Dedifferentiated amniotic fluid mesenchymal stem cell (primary cell): ENCODE measurements at regions not wholly inside any gene's neighbourhood (a gene's known extent, or its start where the extent isn't known, plus 50 kb on each side); places are given as distances from the start of the nearest gene placed in this dataset.
"Not testable (repeated sequence)": the region's sequence is repeated elsewhere in the genome, so short reads cannot be mapped to it uniquely, and the experiment has no call there.

Source experiments
- DNase-seq: peaks from one replicate; pipeline ENCODE4 v3.0.0-alpha.2; 2016; ENCODE audit errors: extremely low spot score

GRCh38 chr5:18544421-18544820 is 910.2 kb downstream of the TAF11L14 start:
- DNase-seq, result no peak

GRCh38 chr5:18546591-18546990 is 912.3 kb downstream of the TAF11L14 start:
- DNase-seq, result no peak

- no peak for DNase-seq
These were observed 917.5 kb downstream of the TAF11L14 start for GRCh38 chr5:18551716-18552115.

GRCh38 chr5:18553269-18553668 is 919.0 kb downstream of the TAF11L14 start:
- no peak for DNase-seq

GRCh38 chr5:18560602-18561001 is 926.3 kb downstream of the TAF11L14 start:
- DNase-seq, result no peak

GRCh38 chr5:18563853-18564252 is 929.6 kb downstream of the TAF11L14 start:
- DNase-seq, result no peak

- no peak for DNase-seq
These were observed 932.4 kb downstream of the TAF11L14 start for GRCh38 chr5:18566671-18567070.

GRCh38 chr5:18576586-18576985 is 942.3 kb downstream of the TAF11L14 start:
- DNase-seq, result no peak

- DNase-seq, result no peak
These were observed 966.9 kb downstream of the TAF11L14 start for GRCh38 chr5:18601185-18601584.

- no peak for DNase-seq
These were observed 968.1 kb downstream of the TAF11L14 start for GRCh38 chr5:18602402-18602801.

- no peak for DNase-seq
These were observed 970.9 kb downstream of the TAF11L14 start for GRCh38 chr5:18605186-18605585.

GRCh38 chr5:18607570-18607969 is 973.3 kb downstream of the TAF11L14 start:
- no peak for DNase-seq

GRCh38 chr5:18617191-18617590 is 982.9 kb downstream of the TAF11L14 start:
- not testable (repeated sequence) for DNase-seq

- DNase-seq, result no peak
These were observed 996.3 kb downstream of the TAF11L14 start for GRCh38 chr5:18630458-18631045.

GRCh38 chr5:18652404-18653215 is 1018.4 kb downstream of the TAF11L14 start:
- DNase-seq, result no peak

- no peak for DNase-seq
These were observed 1019.0 kb downstream of the TAF11L14 start for GRCh38 chr5:18653216-18653752.

- DNase-seq, result no peak
These were observed 1026.3 kb downstream of the TAF11L14 start for GRCh38 chr5:18660511-18660910.

- no peak for DNase-seq
These were observed 1028.0 kb downstream of the TAF11L14 start for GRCh38 chr5:18662231-18662630.

- DNase-seq, result not testable (repeated sequence)
These were observed 1040.0 kb downstream of the TAF11L14 start for GRCh38 chr5:18674212-18674611.

GRCh38 chr5:18675041-18675440 is 1040.8 kb downstream of the TAF11L14 start:
- DNase-seq, result no peak

- peak; percentile 7 for DNase-seq
These were observed 1052.0 kb downstream of the TAF11L14 start for GRCh38 chr5:18686253-18686652.

GRCh38 chr5:18687429-18687828 is 1053.2 kb downstream of the TAF11L14 start:
- peak; percentile 0 for DNase-seq

GRCh38 chr5:18699681-18700080 is 1065.4 kb downstream of the TAF11L14 start:
- DNase-seq, result no peak
